Muscle layer of colon (tissue), 2 donors: ENCODE measurements at regions not wholly inside any gene's neighbourhood (a gene's known extent, or its start where the extent isn't known, plus 50 kb on each side); places are given as distances from the start of the nearest gene placed in this dataset.

ENCODE experiments used
- H3K27ac ChIP-seq: one replicate; pipeline ENCODE4 v1.7.0; 2013; ENCODE audit warnings: low read depth, mild to moderate bottlenecking, low read length, moderate library complexity
- H3K27me3 ChIP-seq, 2 donors: one replicate each; pipeline ENCODE4 v1.7.0; 2013; ENCODE audit warnings: low read length in 2 of 2, mild to moderate bottlenecking in 2 of 2; ENCODE audit not compliant: insufficient read depth in 2 of 2, control insufficient read depth in 1 of 2
- H3K36me3 ChIP-seq: one replicate; pipeline ENCODE4 v1.7.0; 2013; ENCODE audit warnings: mild to moderate bottlenecking, low read length; ENCODE audit not compliant: insufficient read depth
- H3K4me1 ChIP-seq: one replicate; pipeline ENCODE4 v1.7.0; 2013; ENCODE audit warnings: mild to moderate bottlenecking, low read length; ENCODE audit not compliant: insufficient read depth
- H3K4me3 ChIP-seq, 2 donors: one replicate each; pipeline ENCODE4 v1.7.0; 2013; ENCODE audit warnings: low read length in 2 of 2, low read depth in 1 of 2, mild to moderate bottlenecking in 1 of 2, moderate library complexity in 1 of 2
- H3K9ac ChIP-seq: one replicate; pipeline ENCODE4 v1.7.0; 2013; ENCODE audit warnings: low read length
- H3K9me3 ChIP-seq: one replicate; pipeline ENCODE4 v1.7.0; 2013; ENCODE audit warnings: mild to moderate bottlenecking, low read length
- donor health status: abdominal sarcoma.
- donor health status: Adenocarcinoma of cecum.

DNA sequence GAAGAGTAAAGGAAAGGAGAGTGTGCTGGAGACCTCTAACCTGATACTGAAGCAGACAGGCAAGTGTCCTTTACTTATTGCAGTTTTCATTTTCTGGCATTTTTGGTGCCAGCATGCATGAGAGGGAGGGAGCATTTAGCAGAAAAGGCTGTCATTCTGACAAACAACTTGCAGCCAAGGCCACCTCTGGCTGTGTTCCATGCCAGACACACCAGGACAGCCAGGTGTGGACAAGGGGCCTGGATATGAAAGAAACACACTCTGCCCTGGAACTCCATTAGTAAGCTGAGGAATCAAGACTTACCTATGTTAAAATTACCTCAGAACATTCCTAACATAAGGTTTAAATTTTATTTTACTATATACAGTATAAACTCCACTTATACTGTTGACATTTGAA is 365.4 kb upstream of the CAMK1G start:
- no peaks in the 10 kb centered on the region for H3K36me3 ChIP-seq
- H3K4me1 ChIP-seq: no peaks in the 10 kb centered on the region
- H3K27me3 ChIP-seq: no peaks in the 10 kb centered on the region
- no peak overlapping the region for H3K4me3 ChIP-seq
- H3K9me3 ChIP-seq: no peaks in the 10 kb centered on the region
- no peak overlapping the region for H3K9ac ChIP-seq
- H3K27ac ChIP-seq: no peak overlapping the region

- no peak overlapping the region for H3K4me3 ChIP-seq
- no peaks in the 10 kb centered on the region for H3K9me3 ChIP-seq
- H3K4me1 ChIP-seq: no peaks in the 10 kb centered on the region
- H3K27me3 ChIP-seq: no peaks in the 10 kb centered on the region
- H3K9ac ChIP-seq: no peak overlapping the region
- no peaks in the 10 kb centered on the region for H3K36me3 ChIP-seq
- H3K27ac ChIP-seq: no peak overlapping the region
These were observed 364.5 kb upstream of the CAMK1G start for GRCh38 chr1:209218981-209219380.

DNA sequence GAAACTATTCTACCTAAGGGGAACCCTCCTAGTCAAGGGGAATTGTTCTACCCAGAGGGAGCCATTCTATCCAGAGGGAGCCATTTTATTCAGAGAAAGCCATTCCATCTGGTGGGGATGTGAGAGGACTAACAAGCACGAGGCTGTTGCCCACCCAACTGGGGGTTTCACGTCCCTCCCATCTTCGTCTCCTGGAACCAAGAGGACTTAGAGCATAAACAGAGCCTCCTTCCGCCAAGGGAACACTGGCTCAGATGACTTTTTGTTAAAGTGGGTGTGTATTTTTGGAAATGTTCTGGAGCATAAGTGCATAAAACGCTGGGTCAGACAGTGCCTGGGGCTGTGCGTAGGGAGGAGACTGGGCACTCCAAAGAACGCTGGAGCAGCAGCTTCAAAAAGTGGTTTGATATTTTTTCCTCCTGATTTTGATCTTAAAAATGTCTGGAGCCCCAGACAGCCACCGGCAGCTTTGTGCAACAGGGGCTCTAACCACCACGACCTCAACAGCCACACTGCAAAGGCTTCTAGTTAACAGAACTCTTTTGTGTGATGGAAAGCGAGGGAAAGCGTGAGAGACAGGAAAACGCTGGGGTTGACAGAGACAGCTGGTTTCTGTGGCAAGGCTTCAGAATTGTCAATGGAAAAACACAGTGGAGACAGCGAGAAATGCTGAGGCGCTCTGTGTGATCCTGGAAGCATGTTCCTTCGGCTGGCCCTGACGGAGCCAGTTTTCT is 363.6 kb upstream of the CAMK1G start:
- no peak overlapping the region for H3K9ac ChIP-seq
- no peaks in the 10 kb centered on the region for H3K9me3 ChIP-seq
- no peak overlapping the region for H3K27ac ChIP-seq
- no peaks in the 10 kb centered on the region for H3K4me1 ChIP-seq
- H3K27me3 ChIP-seq: no peaks in the 10 kb centered on the region
- H3K36me3 ChIP-seq: no peaks in the 10 kb centered on the region
- H3K4me3 ChIP-seq: no peak overlapping the region

DNA sequence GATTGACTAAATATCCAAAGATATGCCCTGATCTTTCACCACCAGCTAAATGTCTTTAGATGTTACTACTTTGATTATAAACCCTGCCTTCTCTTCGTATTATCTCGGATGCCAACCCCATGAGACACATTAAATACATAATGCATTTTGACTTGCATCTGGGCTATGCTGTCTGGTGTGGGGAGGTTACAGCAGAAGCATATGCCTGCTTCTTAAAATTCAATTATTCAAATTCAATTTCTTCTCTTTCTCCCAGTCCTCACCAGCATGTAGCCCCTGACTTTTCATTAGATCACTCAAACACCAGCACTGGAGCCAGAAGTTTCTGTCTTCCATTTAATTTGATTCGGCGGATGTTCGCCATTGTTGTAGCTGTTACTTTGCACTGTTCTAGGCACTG is 360.7 kb upstream of the CAMK1G start:
- H3K27ac ChIP-seq: no peak overlapping the region
- H3K4me1 ChIP-seq: no peaks in the 10 kb centered on the region
- no peaks in the 10 kb centered on the region for H3K9me3 ChIP-seq
- no peaks in the 10 kb centered on the region for H3K36me3 ChIP-seq
- H3K27me3 ChIP-seq: no peaks in the 10 kb centered on the region
- H3K4me3 ChIP-seq: no peak overlapping the region
- H3K9ac ChIP-seq: no peak overlapping the region

DNA sequence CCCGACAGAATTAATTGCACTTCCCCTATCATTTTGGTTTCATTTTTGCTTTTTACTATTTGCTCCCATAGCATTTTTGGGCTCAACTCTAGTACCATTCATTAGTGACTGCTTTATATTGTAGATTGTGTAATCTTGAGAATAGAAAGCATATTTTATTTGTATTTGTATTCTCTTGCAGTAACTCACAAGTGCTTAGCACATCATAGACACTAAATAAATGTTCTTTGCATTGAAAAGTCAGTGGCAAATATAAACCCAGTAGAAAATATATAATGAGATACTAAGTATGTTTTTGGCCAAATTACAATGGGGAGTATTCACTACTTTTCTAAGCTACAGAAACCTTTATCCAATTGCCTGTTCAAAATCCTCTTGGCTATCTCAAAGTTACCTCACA is 359.7 kb upstream of the CAMK1G start:
- no peaks in the 10 kb centered on the region for H3K27me3 ChIP-seq
- H3K9ac ChIP-seq: no peak overlapping the region
- no peak overlapping the region for H3K4me3 ChIP-seq

DNA sequence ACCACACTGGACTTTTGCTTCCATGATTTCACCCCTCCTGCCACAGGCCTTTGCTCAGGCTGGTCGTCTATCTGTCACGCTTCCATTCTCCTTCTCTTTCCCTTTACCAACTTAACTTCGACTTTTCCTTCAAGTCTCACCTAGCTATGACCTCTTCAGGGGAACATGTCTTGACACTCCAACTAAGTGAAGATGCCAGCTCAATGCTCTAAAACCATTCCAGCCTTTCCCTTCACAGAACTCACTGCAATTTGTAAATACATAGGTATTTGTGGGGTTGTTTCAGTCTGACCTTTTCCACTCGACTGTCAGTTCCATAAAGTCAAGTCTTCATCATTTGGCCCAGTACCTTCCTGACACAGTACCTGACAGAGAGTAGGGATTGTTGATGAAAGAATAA is 358.6 kb upstream of the CAMK1G start:
- Histone ChIP-seq H3K4me3 (no peak overlapping the region), H3K9ac (no peak overlapping the region), H3K4me1 (no peaks in the 10 kb centered on the region), H3K9me3 (no peaks in the 10 kb centered on the region), H3K27me3 (no peaks in the 10 kb centered on the region), H3K36me3 (no peaks in the 10 kb centered on the region), H3K27ac (no peak overlapping the region)

More for the DNA sequence above, 359.7 kb upstream of the CAMK1G start:
- Histone ChIP-seq H3K36me3 (no peaks in the 10 kb centered on the region), H3K4me1 (no peaks in the 10 kb centered on the region), H3K9me3 (no peaks in the 10 kb centered on the region), H3K27ac (no peak overlapping the region)

DNA sequence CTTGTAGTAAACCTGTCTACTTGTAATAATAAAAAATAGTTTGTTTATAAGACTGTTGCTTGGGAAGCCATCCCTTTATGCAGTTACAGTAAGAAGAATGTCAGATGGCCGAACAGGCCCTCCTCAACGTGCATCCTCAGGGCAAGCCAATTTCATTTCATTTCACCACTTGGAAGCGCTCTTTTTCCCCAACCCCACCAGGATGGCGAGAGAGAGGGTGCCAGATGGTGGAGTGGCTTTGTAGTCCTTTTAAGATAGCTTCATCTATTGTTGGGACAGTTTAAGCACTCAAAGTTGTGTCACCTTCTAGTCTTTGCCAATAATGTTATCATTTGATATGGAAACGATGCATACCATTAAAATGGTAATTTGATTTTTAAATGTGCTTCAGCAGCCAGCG is 356.3 kb upstream of the CAMK1G start:
- Histone ChIP-seq H3K4me1 (no peaks in the 10 kb centered on the region), H3K27ac (no peak overlapping the region), H3K36me3 (no peaks in the 10 kb centered on the region), H3K9ac (no peak overlapping the region), H3K4me3 (no peak overlapping the region), H3K9me3 (no peaks in the 10 kb centered on the region), H3K27me3 (peaks cover 0 to 6% of the 10 kb centered on the region in 2 donors)

- no peaks in the 10 kb centered on the region for H3K4me1 ChIP-seq
- H3K9ac ChIP-seq: no peak overlapping the region
- no peak overlapping the region for H3K27ac ChIP-seq
- peaks cover 0 to 7% of the 10 kb centered on the region in 2 donors for H3K27me3 ChIP-seq
- H3K4me3 ChIP-seq: no peak overlapping the region
- no peaks in the 10 kb centered on the region for H3K9me3 ChIP-seq
- no peaks in the 10 kb centered on the region for H3K36me3 ChIP-seq
These were observed 355.6 kb upstream of the CAMK1G start for GRCh38 chr1:209227941-209228340.

DNA sequence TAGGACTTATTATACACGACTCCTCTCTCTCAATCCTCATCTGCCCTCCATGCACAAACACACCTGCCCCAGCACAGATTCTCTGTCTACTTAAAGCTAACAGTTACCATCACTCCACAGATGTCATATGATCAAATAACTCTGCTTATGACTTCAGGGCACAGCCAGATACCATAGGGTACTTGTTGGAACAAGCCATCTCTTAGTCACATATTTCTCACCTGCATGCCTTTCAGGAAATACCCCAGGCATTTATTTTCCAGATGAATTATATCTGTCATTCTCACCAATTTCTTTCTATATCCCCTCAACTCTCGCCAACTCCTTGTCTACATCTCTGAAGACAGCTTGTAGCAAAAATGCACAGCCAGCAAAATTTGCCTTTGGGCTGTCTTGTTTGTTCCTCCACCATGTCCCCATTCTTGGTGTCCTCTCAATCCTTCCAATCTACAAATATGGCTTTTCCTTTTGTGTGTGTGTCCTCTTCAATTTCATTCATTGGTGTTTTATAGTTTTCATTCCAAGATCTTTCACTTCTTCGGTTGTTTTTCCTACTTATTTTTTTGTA is 353.9 kb upstream of the CAMK1G start:
- no peaks in the 10 kb centered on the region for H3K9me3 ChIP-seq

DNA sequence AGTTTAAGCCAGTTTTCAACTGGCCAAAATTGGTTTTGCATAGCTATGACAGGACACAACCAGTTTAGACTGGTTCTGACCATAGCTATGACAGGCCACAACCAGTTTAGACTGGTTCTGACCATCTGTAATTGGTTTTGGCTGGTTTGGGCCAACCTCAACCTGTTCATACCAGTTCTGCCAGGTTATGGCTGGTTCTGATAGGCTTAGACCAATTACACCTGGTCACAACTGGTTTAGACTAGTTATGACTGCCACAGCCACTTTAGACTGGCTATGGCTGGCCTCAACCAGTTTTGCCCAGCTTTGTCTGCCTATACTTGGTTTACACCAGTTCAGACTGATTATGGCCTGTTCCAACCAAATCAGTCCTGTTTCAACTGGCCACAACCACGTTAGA is 353.2 kb upstream of the CAMK1G start:
- Histone ChIP-seq H3K4me1 (no peaks in the 10 kb centered on the region), H3K27me3 (peaks cover 0 to 7% of the 10 kb centered on the region in 2 donors), H3K9me3 (no peaks in the 10 kb centered on the region), H3K4me3 (no peak overlapping the region), H3K27ac (no peak overlapping the region), H3K9ac (no peak overlapping the region), H3K36me3 (no peaks in the 10 kb centered on the region)

More for the DNA sequence above, 353.9 kb upstream of the CAMK1G start:
- no peak overlapping the region for H3K27ac ChIP-seq
- peaks cover 0 to 7% of the 10 kb centered on the region in 2 donors for H3K27me3 ChIP-seq
- H3K4me3 ChIP-seq: no peak overlapping the region
- no peaks in the 10 kb centered on the region for H3K36me3 ChIP-seq
- no peaks in the 10 kb centered on the region for H3K4me1 ChIP-seq
- H3K9ac ChIP-seq: no peak overlapping the region

GRCh38 chr1:209231476-209232156 is 351.9 kb upstream of the CAMK1G start:
- peaks cover 0 to 7% of the 10 kb centered on the region in 2 donors for H3K27me3 ChIP-seq

More at GRCh38 chr1:209231476-209232156, 351.9 kb upstream of the CAMK1G start:
- H3K9ac ChIP-seq: no peak overlapping the region
- no peaks in the 10 kb centered on the region for H3K9me3 ChIP-seq
- no peaks in the 10 kb centered on the region for H3K36me3 ChIP-seq
- no peak overlapping the region for H3K27ac ChIP-seq
- H3K4me1 ChIP-seq: no peaks in the 10 kb centered on the region
- H3K4me3 ChIP-seq: no peak overlapping the region
